ENCODE measurements at regions not wholly inside any gene's neighbourhood (a gene's known extent, or its start where the extent isn't known, plus 50 kb on each side); places are given as distances from the start of the nearest gene placed in this dataset.

- FAIRE-seq (no peak), DNase-seq (ENCODE audit: low read depth in 1 of 2, low spot score in 2 of 2) (no peak)
- Histone ChIP-seq H3K9me3 (ENCODE audit: insufficient read depth in 2 of 2, low read depth in 1 of 2, low read length in 1 of 2) (no peaks in the 10 kb centered on the region), H2BK5ac (ENCODE audit: low read depth, low read length) (no peak overlapping the region), H3K56ac (replicated peaks; ENCODE audit: insufficient read length, low read depth, low read length) (no peak overlapping the region), H3K23me2 (ENCODE audit: low read depth, low read length) (no peaks in the 10 kb centered on the region), H3K79me1 (ENCODE audit: low read depth, low read length) (no peaks in the 10 kb centered on the region), H3K23ac (ENCODE audit: insufficient read length) (no peak overlapping the region), H3K14ac (ENCODE audit: insufficient read length) (no peak overlapping the region), H4K8ac (ENCODE audit: extremely low read depth, insufficient read depth, low read length) (no peak overlapping the region), H2BK12ac (ENCODE audit: low read depth, low read length) (no peak overlapping the region), H2BK15ac (ENCODE audit: low read length) (no peak overlapping the region), H2BK120ac (replicated peaks; ENCODE audit: low read depth, low read length) (no peak overlapping the region), H4K91ac (replicated peaks; ENCODE audit: insufficient read length, low read length) (no peak overlapping the region), H3K9ac (replicated peaks in 1 of 4; ENCODE audit: extremely low read depth in 1 of 4, low read depth in 3 of 4, low read length in 3 of 4) (no peak overlapping the region), H3K4me2 (ENCODE audit: insufficient read depth in 1 of 2, low read depth in 2 of 2, low read length in 2 of 2) (no peak overlapping the region), H3K36me3 (ENCODE audit: control insufficient read depth in 2 of 4, insufficient read depth in 4 of 4, low read length in 3 of 4) (no peaks in the 10 kb centered on the region), H3K4ac (replicated peaks; ENCODE audit: insufficient read length, low read depth, low read length) (no peak overlapping the region), H3K79me2 (ENCODE audit: control insufficient read depth in 1 of 2, insufficient read depth in 2 of 2, low read length in 2 of 2) (no peaks in the 10 kb centered on the region), H2AK5ac (ENCODE audit: low read depth, low read length) (no peak overlapping the region), H3K27ac (ENCODE audit: low read depth, low read length) (no peak overlapping the region), H3K18ac (ENCODE audit: extremely low read depth, low read length) (no peak overlapping the region), H3K4me3 (ENCODE audit: extremely low read depth in 1 of 4, insufficient read depth in 2 of 4, low read depth in 3 of 4, low read length in 4 of 4) (no peak overlapping the region), H4K5ac (ENCODE audit: insufficient read length, low read depth, low read length) (no peak overlapping the region), H2BK20ac (ENCODE audit: low read length) (no peak overlapping the region), H4K20me1 (replicated peaks in 1 of 2; ENCODE audit: control insufficient read depth in 1 of 2, insufficient read depth in 2 of 2, low read length in 2 of 2) (no peaks in the 10 kb centered on the region), H3K4me1 (replicated peaks in 1 of 4; ENCODE audit: control insufficient read depth in 3 of 4, insufficient read depth in 4 of 4, low read length in 3 of 4) (no peaks in the 10 kb centered on the region), H3K27me3 (replicated peaks in 1 of 4; ENCODE audit: control insufficient read depth in 3 of 4, extremely low read depth in 1 of 4, insufficient read depth in 3 of 4, low read length in 3 of 4) (no peaks in the 10 kb centered on the region), H2AFZ (ENCODE audit: low read length) (no peak overlapping the region)
- CTCF ChIA-PET (ENCODE audit: partially characterized antibody) = interaction anchor here (1.6 to 2.2 kb wide), 3 partner anchors 14 to 27 kb away, joined by 5 to 6 read pairs (median 6); no protein-coding TSS in a partner anchor
- 91% methylated on average over 10 of the region's 10 CpGs; no CpG with 5 or more reads in 1 of the 2 experiments for WGBS, 2 experiments (ENCODE audit: extremely low coverage in 1 of 2, insufficient coverage in 1 of 2, insufficient read length in 1 of 2, insufficient replicate concordance in 2 of 2, low coverage in 1 of 2, low lambda C conversion rate in 2 of 2, missing lambda C conversion rate in 1 of 2)
- POLR2A ChIA-PET (ENCODE audit: partially characterized antibody) = interaction anchor here (0.8 kb wide), 1 partner anchor 30 kb away, joined by 3 read pairs; no protein-coding TSS in a partner anchor
- TF ChIP-seq MAFK (IDR thresholded peaks at IDR 0.05; ENCODE audit: low read depth, low read length) (no peak), CTCF (IDR thresholded peaks at IDR 0.05; ENCODE audit: control extremely low read depth in 1 of 3, insufficient read depth in 1 of 3, low read depth in 1 of 3, low read length in 3 of 3) (no peak), BACH1 (IDR thresholded peaks at IDR 0.05; ENCODE audit: low read length) (no peak), CHD2 (IDR thresholded peaks at IDR 0.05; ENCODE audit: low read length) (no peak), SIX5 (IDR thresholded peaks at IDR 0.05; ENCODE audit: low read depth, low read length) (no peak), CREB1 (IDR thresholded peaks at IDR 0.05) (no peak), CBX5 (IDR thresholded peaks at IDR 0.05; ENCODE audit: low read depth, low read length) (no peak), SIN3A (conservative IDR thresholded peaks at IDR 0.05 in 1 of 2, IDR thresholded peaks at IDR 0.05 in 1 of 2; ENCODE audit: low read depth in 1 of 2, low read length in 2 of 2) (no peak), HDAC2 (IDR thresholded peaks at IDR 0.05; ENCODE audit: borderline replicate concordance in 1 of 2, low read depth in 2 of 2, low read length in 2 of 2) (no peak), ASH2L (IDR thresholded peaks at IDR 0.05; ENCODE audit: low read length) (no peak), RNF2 (IDR thresholded peaks at IDR 0.05; ENCODE audit: borderline replicate concordance, low read depth, low read length, missing control alignments, poor library complexity, severe bottlenecking) (no peak)
Measured at GRCh38 chr20:59481067-59481466, 123.3 kb upstream of the PHACTR3 start.
